Uterus (tissue), 2 donors: ENCODE measurements at regions not wholly inside any gene's neighbourhood (a gene's known extent, or its start where the extent isn't known, plus 50 kb on each side); places are given as distances from the start of the nearest gene placed in this dataset.

ENCODE experiments used
- CTCF ChIP-seq, 4 experiments: fragments of 200-600 bp in 2 of 4; fragments of 450-650 bp in 2 of 4; sonication (generic) in 2 of 4; IDR thresholded peaks; one replicate each; pipeline ENCODE4 v1.5.1; 2016 to 2019; ENCODE audit warnings: antibody characterized with exemption in 4 of 4, mild to moderate bottlenecking in 2 of 4, moderate library complexity in 1 of 4
- POLR2A ChIP-seq, 2 donors: fragments of 450-650 bp; IDR thresholded peaks; one replicate each; pipeline ENCODE4 v1.6.1; 2016; ENCODE audit warnings: antibody characterized with exemption in 2 of 2, mild to moderate bottlenecking in 1 of 2, moderate library complexity in 1 of 2

GRCh38 chr9:31623511-31623910, 760.9 kb upstream of the ACO1 start:
- TF ChIP-seq CTCF (IDR thresholded peaks at IDR 0.05) (no peak), POLR2A (IDR thresholded peaks at IDR 0.05) (no peak)
